ENCODE measurements at regions not wholly inside any gene's neighbourhood (a gene's known extent, or its start where the extent isn't known, plus 50 kb on each side); places are given as distances from the start of the nearest gene placed in this dataset.

- no peak for TF ChIP-seq POLR2A (IDR thresholded peaks at IDR 0.05)
- no peak for TF ChIP-seq CTCF (IDR thresholded peaks at IDR 0.05)
Observed at GRCh38 chr13:78372581-78372980, 230.8 kb downstream of the POU4F1 start.
